ENCODE measurements at regions not wholly inside any gene's neighbourhood (a gene's known extent, or its start where the extent isn't known, plus 50 kb on each side); places are given as distances from the start of the nearest gene placed in this dataset.
A peak's percentile ranks its signal among the peaks of the same experiment; 100 is the strongest.

- ChIA-PET POLR2A (no interaction called here), CTCF (no interaction called here)
- H3K4me3 ChIP-seq (ENCODE audit: control insufficient read depth in 1 of 7, extremely low read depth in 1 of 7, insufficient read depth in 4 of 7, low read depth in 2 of 7, low read length in 6 of 7), result no peak overlapping the region
- 96% methylated on average over 3 of the region's 5 CpGs for WGBS (ENCODE audit: insufficient coverage)
- DNase-seq, result no peak
- peaks cover 0 to 37% (median 4%) of the 10 kb centered on the region in 4 experiments for H3K4me1 ChIP-seq (ENCODE audit: control extremely low read depth in 1 of 4, control insufficient read depth in 4 of 4, insufficient read depth in 4 of 4, low read length in 3 of 4)
- H3K9me3 ChIP-seq (ENCODE audit: control extremely low read depth in 1 of 5, control insufficient read depth in 4 of 5, insufficient read depth in 2 of 5, low read depth in 1 of 5, low read length in 4 of 5), result no peaks in the 10 kb centered on the region
- H3K27me3 ChIP-seq (replicated peaks in 2 of 5; ENCODE audit: control insufficient read depth in 4 of 5, insufficient read depth in 5 of 5, low read length in 4 of 5), result no peaks in the 10 kb centered on the region
- H3K36me3 ChIP-seq (ENCODE audit: control insufficient read depth in 4 of 4, insufficient read depth in 4 of 4, low read length in 3 of 4), result no peaks in the 10 kb centered on the region
- no peak overlapping the region for H3K27ac ChIP-seq (ENCODE audit: insufficient read depth in 1 of 2, low read depth in 1 of 2, low read length in 2 of 2, poor library complexity in 1 of 2, severe bottlenecking in 2 of 2)
Measured at GRCh38 chr2:48249631-48250473, 64.6 kb upstream of the FOXN2 start.

- Histone ChIP-seq H3K27me3 (replicated peaks in 2 of 5; ENCODE audit: control insufficient read depth in 4 of 5, insufficient read depth in 5 of 5, low read length in 4 of 5) (no peaks in the 10 kb centered on the region), H3K4me3 (ENCODE audit: control insufficient read depth in 1 of 7, extremely low read depth in 1 of 7, insufficient read depth in 4 of 7, low read depth in 2 of 7, low read length in 6 of 7) (no peak overlapping the region), H3K27ac (ENCODE audit: insufficient read depth in 1 of 2, low read depth in 1 of 2, low read length in 2 of 2, poor library complexity in 1 of 2, severe bottlenecking in 2 of 2) (no peak overlapping the region), H3K9me3 (ENCODE audit: control extremely low read depth in 1 of 5, control insufficient read depth in 4 of 5, insufficient read depth in 2 of 5, low read depth in 1 of 5, low read length in 4 of 5) (no peaks in the 10 kb centered on the region), H3K4me1 (ENCODE audit: control extremely low read depth in 1 of 4, control insufficient read depth in 4 of 4, insufficient read depth in 4 of 4, low read length in 3 of 4) (peaks cover 0 to 37% (median 4%) of the 10 kb centered on the region in 4 experiments), H3K36me3 (ENCODE audit: control insufficient read depth in 4 of 4, insufficient read depth in 4 of 4, low read length in 3 of 4) (no peaks in the 10 kb centered on the region)
- WGBS (ENCODE audit: insufficient coverage), result 89% methylated on average over 1 of the region's 4 CpGs
- CTCF ChIA-PET, result no interaction called here
- POLR2A ChIA-PET, result no interaction called here
- no peak for DNase-seq
Measured at GRCh38 chr2:48250474-48250844, 64.0 kb upstream of the FOXN2 start.

- ChIA-PET CTCF (no interaction called here), POLR2A (no interaction called here)
- Histone ChIP-seq H3K9me3 (ENCODE audit: control extremely low read depth in 1 of 5, control insufficient read depth in 4 of 5, insufficient read depth in 2 of 5, low read depth in 1 of 5, low read length in 4 of 5) (no peaks in the 10 kb centered on the region), H3K4me3 (ENCODE audit: control insufficient read depth in 1 of 7, extremely low read depth in 1 of 7, insufficient read depth in 4 of 7, low read depth in 2 of 7, low read length in 6 of 7) (no peak overlapping the region), H3K27ac (ENCODE audit: insufficient read depth in 1 of 2, low read depth in 1 of 2, low read length in 2 of 2, poor library complexity in 1 of 2, severe bottlenecking in 2 of 2) (no peak overlapping the region), H3K27me3 (replicated peaks in 2 of 5; ENCODE audit: control insufficient read depth in 4 of 5, insufficient read depth in 5 of 5, low read length in 4 of 5) (no peaks in the 10 kb centered on the region), H3K4me1 (ENCODE audit: control extremely low read depth in 1 of 4, control insufficient read depth in 4 of 4, insufficient read depth in 4 of 4, low read length in 3 of 4) (peaks cover 0 to 37% (median 4%) of the 10 kb centered on the region in 4 experiments), H3K36me3 (ENCODE audit: control insufficient read depth in 4 of 4, insufficient read depth in 4 of 4, low read length in 3 of 4) (no peaks in the 10 kb centered on the region)
- WGBS (ENCODE audit: insufficient coverage), result no CpG with 5 or more reads among the region's 3 CpGs
- DNase-seq, result peak; percentile 11 to 56 (median 53)
Measured at GRCh38 chr2:48250943-48251342, 63.5 kb upstream of the FOXN2 start.

DNA sequence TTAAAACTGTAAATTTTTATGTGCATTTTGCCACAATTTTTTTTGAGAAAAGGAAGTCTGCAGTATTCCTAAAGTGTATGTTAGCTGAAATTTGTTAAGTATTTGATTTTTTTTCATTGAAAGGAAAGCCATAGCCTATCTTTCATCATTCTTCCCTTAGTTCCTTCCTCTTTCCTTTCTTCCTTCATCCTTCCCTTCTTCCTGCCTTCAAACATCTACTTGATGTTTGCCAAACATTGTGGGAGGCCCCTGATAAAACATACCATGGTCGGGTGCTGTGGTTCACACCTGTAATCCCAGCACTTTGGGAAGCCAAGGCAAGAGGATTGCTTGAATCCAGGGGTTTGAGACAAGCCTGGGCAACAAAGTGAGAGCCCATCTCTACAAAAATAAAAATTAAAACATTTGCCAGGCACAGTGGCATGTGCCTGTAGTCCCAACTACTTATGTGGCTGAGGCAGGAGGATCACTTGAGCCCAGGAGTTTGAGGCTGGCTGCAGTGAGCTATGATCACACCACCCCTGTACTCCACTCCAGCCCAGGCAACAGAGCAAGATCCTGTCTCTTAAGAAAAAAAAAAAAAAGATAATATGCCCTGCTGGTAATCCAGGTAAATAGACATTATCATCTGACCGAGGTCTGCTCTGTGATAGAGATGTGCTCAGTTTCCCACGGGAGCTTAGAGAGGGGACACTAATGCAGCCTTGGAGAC is 62.9 kb upstream of the FOXN2 start:
- ChIA-PET CTCF (no interaction called here), POLR2A (no interaction called here)
- no peak for DNase-seq
- H3K36me3 ChIP-seq (ENCODE audit: control insufficient read depth in 4 of 4, insufficient read depth in 4 of 4, low read length in 3 of 4), result no peaks in the 10 kb centered on the region
- H3K4me3 ChIP-seq (ENCODE audit: control insufficient read depth in 1 of 7, extremely low read depth in 1 of 7, insufficient read depth in 4 of 7, low read depth in 2 of 7, low read length in 6 of 7), result no peak overlapping the region
- no peaks in the 10 kb centered on the region for H3K27me3 ChIP-seq (replicated peaks in 2 of 5; ENCODE audit: control insufficient read depth in 4 of 5, insufficient read depth in 5 of 5, low read length in 4 of 5)
- WGBS (ENCODE audit: insufficient coverage), result 79% methylated on average over 2 of the region's 3 CpGs
- H3K9me3 ChIP-seq (ENCODE audit: control extremely low read depth in 1 of 5, control insufficient read depth in 4 of 5, insufficient read depth in 2 of 5, low read depth in 1 of 5, low read length in 4 of 5), result no peaks in the 10 kb centered on the region
- H3K4me1 ChIP-seq (ENCODE audit: control extremely low read depth in 1 of 4, control insufficient read depth in 4 of 4, insufficient read depth in 4 of 4, low read length in 3 of 4), result peaks cover 0 to 37% (median 4%) of the 10 kb centered on the region in 4 experiments
- H3K27ac ChIP-seq (ENCODE audit: insufficient read depth in 1 of 2, low read depth in 1 of 2, low read length in 2 of 2, poor library complexity in 1 of 2, severe bottlenecking in 2 of 2), result no peak overlapping the region

DNA sequence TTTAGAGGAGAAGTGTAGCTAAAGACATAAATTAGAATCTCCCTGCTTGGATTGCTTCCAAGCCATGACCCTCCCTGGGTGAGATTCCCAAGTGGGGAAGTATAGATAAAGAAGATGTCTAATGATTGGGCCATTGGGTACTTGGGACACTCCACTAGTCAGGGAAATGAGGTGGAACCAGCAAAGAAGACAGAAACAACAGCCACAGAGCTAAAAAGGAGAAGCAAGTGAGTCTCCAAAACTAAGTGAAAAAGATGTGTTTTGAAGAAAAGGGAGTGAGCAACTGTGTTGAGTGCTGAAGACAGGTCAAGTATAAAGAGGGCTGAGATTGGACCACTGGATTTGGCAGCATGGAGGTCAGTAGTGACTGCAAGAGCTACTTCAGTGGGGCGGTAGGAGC is 61.2 kb upstream of the FOXN2 start:
- Histone ChIP-seq H3K36me3 (ENCODE audit: control insufficient read depth in 4 of 4, insufficient read depth in 4 of 4, low read length in 3 of 4) (no peaks in the 10 kb centered on the region), H3K4me3 (ENCODE audit: control insufficient read depth in 1 of 7, extremely low read depth in 1 of 7, insufficient read depth in 4 of 7, low read depth in 2 of 7, low read length in 6 of 7) (no peak overlapping the region), H3K27me3 (replicated peaks in 2 of 5; ENCODE audit: control insufficient read depth in 4 of 5, insufficient read depth in 5 of 5, low read length in 4 of 5) (no peaks in the 10 kb centered on the region), H3K9me3 (ENCODE audit: control extremely low read depth in 1 of 5, control insufficient read depth in 4 of 5, insufficient read depth in 2 of 5, low read depth in 1 of 5, low read length in 4 of 5) (no peaks in the 10 kb centered on the region), H3K4me1 (ENCODE audit: control extremely low read depth in 1 of 4, control insufficient read depth in 4 of 4, insufficient read depth in 4 of 4, low read length in 3 of 4) (peaks cover 0 to 37% (median 4%) of the 10 kb centered on the region in 4 experiments), H3K27ac (ENCODE audit: insufficient read depth in 1 of 2, low read depth in 1 of 2, low read length in 2 of 2, poor library complexity in 1 of 2, severe bottlenecking in 2 of 2) (no peak overlapping the region)
- POLR2A ChIA-PET, result no interaction called here
- CTCF ChIA-PET, result interaction anchor here (0.5 to 0.7 kb wide), 3 partner anchors 10 to 153 kb away, joined by 3 read pairs; no protein-coding TSS in a partner anchor
- WGBS (ENCODE audit: insufficient coverage), result 100% methylated on average over 1 of the region's 1 CpG
- no peak for DNase-seq

- no CpG with 5 or more reads among the region's 1 CpG for WGBS (ENCODE audit: insufficient coverage)
- Histone ChIP-seq H3K4me1 (ENCODE audit: control extremely low read depth in 1 of 4, control insufficient read depth in 4 of 4, insufficient read depth in 4 of 4, low read length in 3 of 4) (peaks cover 0 to 29% (median 4%) of the 10 kb centered on the region in 4 experiments), H3K27ac (ENCODE audit: insufficient read depth in 1 of 2, low read depth in 1 of 2, low read length in 2 of 2, poor library complexity in 1 of 2, severe bottlenecking in 2 of 2) (no peak overlapping the region), H3K9me3 (ENCODE audit: control extremely low read depth in 1 of 5, control insufficient read depth in 4 of 5, insufficient read depth in 2 of 5, low read depth in 1 of 5, low read length in 4 of 5) (no peaks in the 10 kb centered on the region), H3K36me3 (ENCODE audit: control insufficient read depth in 4 of 4, insufficient read depth in 4 of 4, low read length in 3 of 4) (no peaks in the 10 kb centered on the region), H3K4me3 (ENCODE audit: control insufficient read depth in 1 of 7, extremely low read depth in 1 of 7, insufficient read depth in 4 of 7, low read depth in 2 of 7, low read length in 6 of 7) (no peak overlapping the region), H3K27me3 (replicated peaks in 2 of 5; ENCODE audit: control insufficient read depth in 4 of 5, insufficient read depth in 5 of 5, low read length in 4 of 5) (no peaks in the 10 kb centered on the region)
- CTCF ChIA-PET, result no interaction called here
- POLR2A ChIA-PET, result no interaction called here
- no peak for DNase-seq
Measured at GRCh38 chr2:48254839-48255238, 59.6 kb upstream of the FOXN2 start.

DNA sequence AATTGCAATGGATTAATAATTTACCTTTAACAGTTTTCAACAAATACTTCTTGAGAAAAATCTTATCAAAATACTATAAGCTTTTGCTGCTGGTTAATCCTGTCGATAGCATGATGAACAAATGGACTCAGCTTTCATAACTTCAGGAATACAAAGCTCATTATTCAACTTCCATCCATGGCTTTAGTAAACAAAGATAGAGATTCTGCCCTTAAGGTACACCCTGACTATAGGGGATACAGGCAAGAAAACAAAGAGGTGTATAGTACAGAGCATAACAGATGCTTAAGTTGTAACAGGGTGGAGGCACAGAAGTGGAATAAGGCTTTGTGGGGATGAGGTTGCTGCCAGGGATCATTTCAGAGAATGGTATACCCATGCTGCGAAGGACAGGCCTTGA is 57.0 kb upstream of the FOXN2 start:
- Histone ChIP-seq H3K4me1 (ENCODE audit: control extremely low read depth in 1 of 4, control insufficient read depth in 4 of 4, insufficient read depth in 4 of 4, low read length in 3 of 4) (peaks cover 0 to 10% (median 4%) of the 10 kb centered on the region in 4 experiments), H3K27ac (ENCODE audit: insufficient read depth in 1 of 2, low read depth in 1 of 2, low read length in 2 of 2, poor library complexity in 1 of 2, severe bottlenecking in 2 of 2) (no peak overlapping the region), H3K9me3 (ENCODE audit: control extremely low read depth in 1 of 5, control insufficient read depth in 4 of 5, insufficient read depth in 2 of 5, low read depth in 1 of 5, low read length in 4 of 5) (no peaks in the 10 kb centered on the region), H3K36me3 (ENCODE audit: control insufficient read depth in 4 of 4, insufficient read depth in 4 of 4, low read length in 3 of 4) (no peaks in the 10 kb centered on the region), H3K27me3 (replicated peaks in 2 of 5; ENCODE audit: control insufficient read depth in 4 of 5, insufficient read depth in 5 of 5, low read length in 4 of 5) (no peaks in the 10 kb centered on the region), H3K4me3 (ENCODE audit: control insufficient read depth in 1 of 7, extremely low read depth in 1 of 7, insufficient read depth in 4 of 7, low read depth in 2 of 7, low read length in 6 of 7) (no peak overlapping the region)
- POLR2A ChIA-PET, result interaction anchor here (0.6 kb wide), 1 partner anchor 1157 kb away, joined by 6 read pairs; no protein-coding TSS in a partner anchor
- no peak for DNase-seq
- CTCF ChIA-PET, result no interaction called here
- no CpG with 5 or more reads among the region's 2 CpGs for WGBS (ENCODE audit: insufficient coverage)

All from common myeloid progenitor, CD34-positive (primary cell).